GM23338 (cell line): ENCODE measurements at regions not wholly inside any gene's neighbourhood (a gene's known extent, or its start where the extent isn't known, plus 50 kb on each side); places are given as distances from the start of the nearest gene placed in this dataset.

ENCODE experiments used
- ATAC-seq: fragments of 200-7000 bp; cut with Tn5 transposase; 3 replicates; pipeline ENCODE4 v1.9.1; 2020
- DNase-seq: peaks from one replicate; pipeline ENCODE4 v3.0.0-alpha.2; 2015; ENCODE audit warnings: low spot score
- H2AFZ ChIP-seq: fragments of 200-600 bp; sonication (generic); 2 replicates; pipeline ENCODE4 v1.8.0; 2016; ENCODE audit warnings: antibody characterized with exemption, mild to moderate bottlenecking, moderate library complexity
- H3F3A ChIP-seq: fragments of 200-600 bp; sonication (generic); replicated peaks from 2 replicates; pipeline ENCODE4 v1.8.0; 2017; ENCODE audit warnings: antibody characterized with exemption, mixed run types, low read depth
- H3K27ac ChIP-seq: fragments of 200-600 bp; sonication (generic); 2 replicates; pipeline ENCODE4 v1.6.1; 2016; ENCODE audit warnings: low read depth
- H3K27me3 ChIP-seq: fragments of 200-600 bp; sonication (generic); 2 replicates; pipeline ENCODE4 v1.8.0; 2016; ENCODE audit warnings: mild to moderate bottlenecking, mixed run types, moderate library complexity; ENCODE audit not compliant: insufficient read depth
- H3K36me3 ChIP-seq: fragments of 200-600 bp; sonication (generic); 2 replicates; pipeline ENCODE4 v1.8.0; 2016; ENCODE audit warnings: mild to moderate bottlenecking; ENCODE audit not compliant: insufficient read depth
- H3K4me1 ChIP-seq: fragments of 200-600 bp; sonication (generic); 2 replicates; pipeline ENCODE4 v1.8.0; 2016; ENCODE audit warnings: mild to moderate bottlenecking, moderate library complexity; ENCODE audit not compliant: insufficient read depth
- H3K4me2 ChIP-seq: fragments of 200-600 bp; sonication (generic); 2 replicates; pipeline ENCODE4 v1.7.1; 2017; ENCODE audit warnings: mixed run types
- H3K4me3 ChIP-seq: fragments of 200-600 bp; sonication (generic); 2 replicates; pipeline ENCODE4 v1.6.1; 2016; ENCODE audit warnings: mixed run types
- H3K79me2 ChIP-seq: fragments of 200-600 bp; sonication (generic); replicated peaks from 2 replicates; pipeline ENCODE4 v1.8.0; 2017; ENCODE audit warnings: mild to moderate bottlenecking; ENCODE audit not compliant: insufficient read depth
- H3K9me2 ChIP-seq: fragments of 200-600 bp; sonication (generic); 2 replicates; pipeline ENCODE4 v1.8.0; 2017; ENCODE audit not compliant: insufficient read depth
- H4K20me1 ChIP-seq: fragments of 200-600 bp; sonication (generic); replicated peaks from 2 replicates; pipeline ENCODE4 v1.8.0; 2017; ENCODE audit warnings: mild to moderate bottlenecking; ENCODE audit not compliant: insufficient read depth
- H3K27ac Mint-ChIP-seq: 2 replicates; pipeline ENCODE4 v1.8.0; 2020; ENCODE audit warnings: inconsistent platforms, mild to moderate bottlenecking, moderate library complexity, mixed read lengths
- H3K27me3 Mint-ChIP-seq: 3 replicates; pipeline ENCODE4 v1.8.0; 2022; ENCODE audit warnings: low read depth, mild to moderate bottlenecking, moderate library complexity, mixed read lengths, inconsistent platforms; ENCODE audit not compliant: insufficient read depth, poor library complexity
- H3K36me3 Mint-ChIP-seq: 3 replicates; pipeline ENCODE4 v1.8.0; 2021; ENCODE audit warnings: low read depth, mild to moderate bottlenecking, inconsistent platforms, moderate library complexity, mixed read lengths
- H3K4me1 Mint-ChIP-seq: 3 replicates; pipeline ENCODE4 v1.8.0; 2020; ENCODE audit warnings: mild to moderate bottlenecking, inconsistent platforms, mixed read lengths
- H3K4me3 Mint-ChIP-seq: 3 replicates; pipeline ENCODE4 v1.8.0; 2021; ENCODE audit warnings: moderate library complexity, mild to moderate bottlenecking, inconsistent platforms, mixed read lengths
- H3K9me3 Mint-ChIP-seq: 3 replicates; pipeline ENCODE4 v1.8.0; 2020; ENCODE audit warnings: moderate library complexity, mild to moderate bottlenecking, inconsistent platforms, mixed read lengths
- CREB1 ChIP-seq: fragments of 250-450 bp; sonication (Bioruptor Pico); IDR thresholded peaks from 2 replicates; pipeline ENCODE4 v1.5.0; 2020; ENCODE audit warnings: low read depth, mild to moderate bottlenecking, moderate library complexity
- CTCF ChIP-seq, 2 experiments: fragments of 200-600 bp in 1 of 2; sonication (generic) in 1 of 2; conservative IDR thresholded peaks; 2 replicates each; pipeline versions ENCODE4 v1.5.1 to v1.6.1; 2016 to 2017; ENCODE audit warnings: antibody characterized with exemption in 2 of 2, low read depth in 2 of 2, mild to moderate bottlenecking in 2 of 2, moderate library complexity in 1 of 2
- ETS1 ChIP-seq: IDR thresholded peaks from 2 replicates; pipeline ENCODE4 v1.6.1; 2016; ENCODE audit warnings: antibody characterized with exemption
- EZH2 ChIP-seq: fragments of 200-600 bp; sonication (generic); IDR thresholded peaks from one replicate; pipeline ENCODE4 v1.8.0; 2017; ENCODE audit warnings: antibody characterized with exemption, mild to moderate bottlenecking, low read depth; ENCODE audit not compliant: unreplicated experiment
- EZH2phosphoT487 ChIP-seq: fragments of 200-600 bp; sonication (generic); IDR thresholded peaks from one replicate; pipeline ENCODE4 v1.8.1; 2018; ENCODE audit warnings: antibody characterized with exemption; ENCODE audit not compliant: unreplicated experiment
- JUNB ChIP-seq: IDR thresholded peaks from one replicate; pipeline ENCODE4 v1.6.1; 2016; ENCODE audit warnings: antibody characterized with exemption; ENCODE audit not compliant: unreplicated experiment
- NANOG ChIP-seq: IDR thresholded peaks from 2 replicates; pipeline ENCODE4 v1.6.1; 2016; ENCODE audit warnings: antibody characterized with exemption, borderline replicate concordance
- POLR2AphosphoS5 ChIP-seq: IDR thresholded peaks from 2 replicates; pipeline ENCODE4 v1.6.1; 2016; ENCODE audit warnings: antibody characterized with exemption, low read depth
- REST ChIP-seq: IDR thresholded peaks from one replicate; pipeline ENCODE4 v1.6.1; 2018; ENCODE audit warnings: antibody characterized with exemption; ENCODE audit not compliant: unreplicated experiment
- STAT1 ChIP-seq: IDR thresholded peaks from one replicate; pipeline ENCODE4 v1.6.1; 2016; ENCODE audit warnings: antibody characterized with exemption; ENCODE audit not compliant: unreplicated experiment
- ZNF114 ChIP-seq: fragments of 250-450 bp; sonication (Bioruptor Pico); IDR thresholded peaks from 2 replicates; pipeline ENCODE4 v1.5.0; 2020; ENCODE audit warnings: mild to moderate bottlenecking, moderate library complexity
- ZNF331 ChIP-seq: fragments of 250-450 bp; sonication (Bioruptor Pico); IDR thresholded peaks from 2 replicates; pipeline ENCODE4 v1.5.0; 2020; ENCODE audit warnings: low read depth, mild to moderate bottlenecking, moderate library complexity
- ZNF462 ChIP-seq: fragments of 250-450 bp; sonication (Bioruptor Pico); IDR thresholded peaks from 2 replicates; pipeline ENCODE4 v1.5.0; 2020; ENCODE audit warnings: mild to moderate bottlenecking, moderate library complexity

GRCh38 chr7:91374321-91374989 is 110.2 kb downstream of the FZD1 start:
- H3K27ac Mint-ChIP-seq, result no peak overlapping the region
- H3K4me1 Mint-ChIP-seq, result peaks cover 21% of the 10 kb centered on the region
- ATAC-seq, result no peak
- Histone ChIP-seq H3K36me3 (no peaks in the 10 kb centered on the region), H3K9me2 (peaks cover 27% of the 10 kb centered on the region), H2AFZ (no peak overlapping the region), H4K20me1 (no peaks in the 10 kb centered on the region), H3K27me3 (no peaks in the 10 kb centered on the region), H3K4me1 (0 out of 2 replicates have a peak, but pooled peaks cover 4% of the 10 kb centered on the region), H3F3A (no peaks in the 10 kb centered on the region), H3K27ac (no peak overlapping the region), H3K4me2 (no peak overlapping the region), H3K4me3 (no peak overlapping the region), H3K79me2 (no peaks in the 10 kb centered on the region)
- no peak for TF ChIP-seq ZNF462
- TF ChIP-seq ZNF114 (CRISPR knock-in tag), result no peak
- TF ChIP-seq REST, result no peak
- TF ChIP-seq NANOG, result no peak
- no peak for TF ChIP-seq STAT1
- no peak for TF ChIP-seq EZH2phosphoT487
- no peak for TF ChIP-seq CTCF (conservative IDR thresholded peaks at IDR 0.05; ENCODE audit: low read depth in 2 of 2)
- TF ChIP-seq ETS1, result no peak
- TF ChIP-seq CREB1 (CRISPR knock-in tag), result no peak
- TF ChIP-seq JUNB, result no peak
- no peak for TF ChIP-seq POLR2AphosphoS5
- TF ChIP-seq ZNF331, result no peak
- no peak for TF ChIP-seq EZH2
- no peak overlapping the region for H3K4me3 Mint-ChIP-seq
- peaks cover 2% of the 10 kb centered on the region for H3K27me3 Mint-ChIP-seq
- DNase-seq, result no peak
- H3K36me3 Mint-ChIP-seq, result no peaks in the 10 kb centered on the region
- H3K9me3 Mint-ChIP-seq, result no peaks in the 10 kb centered on the region
